C4-2B (cell line): ENCODE measurements at regions not wholly inside any gene's neighbourhood (a gene's known extent, or its start where the extent isn't known, plus 50 kb on each side); places are given as distances from the start of the nearest gene placed in this dataset.

Experiments
- H3K27ac ChIP-seq: fragments of 450-650 bp; 2 replicates; pipeline ENCODE4 v1.5.1; 2017
- ZFX ChIP-seq: fragments of 450-650 bp; IDR thresholded peaks from 2 replicates; pipeline ENCODE4 v1.6.1; 2017
- TF ChIP-seq, protein P1 (sequence below): fragments of 450-650 bp; conservative IDR thresholded peaks from 2 replicates; pipeline ENCODE4 v1.5.1; 2017; ENCODE audit warnings: mild to moderate bottlenecking

DNA sequence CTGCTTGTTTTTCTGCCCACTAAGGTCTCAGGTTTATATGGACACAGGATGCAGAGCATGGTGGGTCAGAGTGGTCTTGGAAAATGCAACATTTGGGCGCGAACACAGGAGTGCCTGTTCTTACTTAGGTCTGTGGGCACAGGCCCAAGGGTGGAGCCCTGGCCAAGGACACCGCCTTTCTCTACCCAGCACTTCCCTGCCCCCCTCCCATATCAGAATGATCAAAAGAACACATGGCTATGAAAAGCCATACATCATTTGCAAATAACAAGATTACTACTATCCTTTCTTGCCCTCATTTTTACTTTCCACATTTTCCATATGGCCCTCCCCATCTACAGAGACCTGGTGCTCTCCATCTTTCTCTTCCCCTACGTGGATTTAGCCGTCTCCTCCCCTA lies 162.2 kb downstream of the ENC1 start:
- no peak for TF ChIP-seq ZFX
- TF ChIP-seq, protein P1, sequence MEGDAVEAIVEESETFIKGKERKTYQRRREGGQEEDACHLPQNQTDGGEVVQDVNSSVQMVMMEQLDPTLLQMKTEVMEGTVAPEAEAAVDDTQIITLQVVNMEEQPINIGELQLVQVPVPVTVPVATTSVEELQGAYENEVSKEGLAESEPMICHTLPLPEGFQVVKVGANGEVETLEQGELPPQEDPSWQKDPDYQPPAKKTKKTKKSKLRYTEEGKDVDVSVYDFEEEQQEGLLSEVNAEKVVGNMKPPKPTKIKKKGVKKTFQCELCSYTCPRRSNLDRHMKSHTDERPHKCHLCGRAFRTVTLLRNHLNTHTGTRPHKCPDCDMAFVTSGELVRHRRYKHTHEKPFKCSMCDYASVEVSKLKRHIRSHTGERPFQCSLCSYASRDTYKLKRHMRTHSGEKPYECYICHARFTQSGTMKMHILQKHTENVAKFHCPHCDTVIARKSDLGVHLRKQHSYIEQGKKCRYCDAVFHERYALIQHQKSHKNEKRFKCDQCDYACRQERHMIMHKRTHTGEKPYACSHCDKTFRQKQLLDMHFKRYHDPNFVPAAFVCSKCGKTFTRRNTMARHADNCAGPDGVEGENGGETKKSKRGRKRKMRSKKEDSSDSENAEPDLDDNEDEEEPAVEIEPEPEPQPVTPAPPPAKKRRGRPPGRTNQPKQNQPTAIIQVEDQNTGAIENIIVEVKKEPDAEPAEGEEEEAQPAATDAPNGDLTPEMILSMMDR: no peak
- H3K27ac ChIP-seq: no peak overlapping the region

GRCh38 chr5:74477761-74478160 lies 162.8 kb downstream of the ENC1 start:
- H3K27ac ChIP-seq: no peak overlapping the region
- TF ChIP-seq ZFX: no peak
- TF ChIP-seq, protein P1: no peak

DNA sequence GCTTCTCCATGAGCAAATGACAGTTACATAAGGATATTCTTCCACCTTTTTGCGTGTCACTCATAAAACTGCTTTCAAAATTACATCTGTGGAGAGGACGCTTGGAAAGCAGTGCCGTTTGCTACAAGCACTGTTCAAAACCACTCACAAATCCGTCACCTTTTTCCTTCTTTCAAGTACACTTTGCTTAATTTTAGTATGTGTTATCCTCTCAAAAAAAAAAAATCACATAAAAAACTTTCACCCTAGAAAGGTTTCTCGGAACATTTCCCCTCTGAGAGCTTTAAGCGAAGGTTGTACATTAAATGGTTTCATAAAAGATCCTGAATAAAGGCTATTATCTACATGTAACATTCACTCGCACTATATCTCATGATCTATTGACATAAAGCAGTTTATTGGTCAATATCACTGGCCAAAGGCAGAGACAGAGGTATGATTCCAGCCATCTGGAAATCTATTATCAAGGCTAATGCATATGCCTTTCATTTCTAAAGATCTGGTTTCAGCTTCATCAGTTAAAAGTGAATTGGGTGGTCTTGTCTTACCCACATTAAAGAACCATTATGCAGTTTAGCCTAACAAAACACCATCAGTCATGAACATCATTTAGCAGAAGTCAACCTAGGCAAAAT lies 163.6 kb downstream of the ENC1 start:
- TF ChIP-seq, protein P1: no peak
- TF ChIP-seq ZFX: no peak
- no peak overlapping the region for H3K27ac ChIP-seq

DNA sequence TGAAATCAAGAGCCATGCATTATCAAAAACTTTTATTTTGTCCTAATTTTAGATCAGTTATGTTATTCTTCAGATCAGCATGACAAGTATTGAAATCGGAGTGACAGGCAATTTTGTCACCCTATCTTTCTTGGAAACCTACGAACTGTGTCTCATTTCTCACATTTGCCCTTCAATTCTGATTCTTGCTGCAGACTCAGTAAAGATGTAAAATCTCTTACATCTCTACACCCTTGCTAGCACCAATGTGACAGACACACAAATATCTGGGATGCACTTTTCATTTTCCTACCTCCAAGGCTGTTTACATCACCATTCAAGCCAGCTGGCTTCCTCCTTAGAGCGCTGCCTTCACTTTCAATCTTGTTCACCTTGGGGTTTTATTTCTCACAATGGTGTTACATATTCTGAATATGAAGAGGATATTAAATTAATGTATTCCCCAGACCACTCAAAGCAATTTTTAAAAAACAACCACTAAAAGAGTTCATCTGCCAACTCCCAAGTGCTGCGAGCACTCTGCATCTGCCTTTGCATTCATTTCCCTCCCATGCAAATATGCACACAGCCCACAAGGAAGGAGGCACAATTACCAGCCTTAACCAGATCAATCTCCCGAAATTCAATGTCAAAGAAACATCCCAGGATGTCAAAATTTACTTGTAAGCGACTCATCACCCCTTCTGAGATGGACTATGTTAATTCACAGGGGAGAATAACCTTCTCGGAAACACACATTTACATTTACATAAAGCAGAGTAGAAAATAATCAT lies 164.3 kb downstream of the ENC1 start:
- no peak overlapping the region for H3K27ac ChIP-seq
- TF ChIP-seq, protein P1: no peak
- no peak for TF ChIP-seq ZFX

GRCh38 chr5:74471875-74472274 lies 168.7 kb downstream of the ENC1 start:
- H3K27ac ChIP-seq: no peak overlapping the region
- TF ChIP-seq ZFX: no peak
- TF ChIP-seq, protein P1: no peak

- H3K27ac ChIP-seq: no peak overlapping the region
- TF ChIP-seq, protein P1: no peak
- TF ChIP-seq ZFX: no peak
Measured at GRCh38 chr5:74469234-74469994, 171.1 kb downstream of the ENC1 start.

GRCh38 chr5:74468421-74468820 lies 172.1 kb downstream of the ENC1 start:
- TF ChIP-seq ZFX: no peak
- TF ChIP-seq, protein P1: no peak
- no peak overlapping the region for H3K27ac ChIP-seq
